Kidney (tissue), 13 donors: ENCODE measurements at regions not wholly inside any gene's neighbourhood (a gene's known extent, or its start where the extent isn't known, plus 50 kb on each side); places are given as distances from the start of the nearest gene placed in this dataset.

Source experiments
- DNase-seq, 5 donors: peaks; one replicate each; pipeline ENCODE4 v3.0.0-alpha.2; 2013 to 2020
- FAIRE-seq: peaks from 2 replicates; lab custom pipeline; 2012; peaks lifted over from hg19 to GRCh38; lab: Jason Lieb, UNC
- H3K27ac ChIP-seq, 2 donors: one replicate each; pipeline ENCODE4 v1.7.0; 2013; ENCODE audit warnings: low read depth in 2 of 2, low read length in 2 of 2, inconsistent platforms in 1 of 2
- H3K27me3 ChIP-seq: one replicate; pipeline ENCODE4 v1.7.1; 2013; ENCODE audit warnings: low read length, inconsistent platforms; ENCODE audit not compliant: control insufficient read depth, insufficient read depth
- H3K36me3 ChIP-seq, 3 donors: one replicate each; pipeline versions ENCODE4 v1.7.0 to v1.7.1; 2013; ENCODE audit warnings: low read length in 3 of 3, control low read depth in 1 of 3, inconsistent platforms in 1 of 3; ENCODE audit not compliant: insufficient read depth in 3 of 3, control insufficient read depth in 2 of 3
- H3K4me1 ChIP-seq, 3 donors: one replicate each; pipeline versions ENCODE4 v1.7.0 to v1.7.1; 2013; ENCODE audit warnings: low read length in 3 of 3, inconsistent platforms in 1 of 3, low read depth in 1 of 3; ENCODE audit not compliant: control insufficient read depth in 2 of 3, insufficient read depth in 2 of 3
- H3K4me3 ChIP-seq, 3 donors: one replicate each; pipeline versions ENCODE4 v1.7.0 to v1.8.1; 2013; ENCODE audit warnings: low read length in 3 of 3, control low read depth in 1 of 3, inconsistent platforms in 1 of 3
- H3K9ac ChIP-seq, 3 donors: one replicate each; pipeline versions ENCODE4 v1.7.0 to v1.7.1; 2013; ENCODE audit warnings: low read length in 3 of 3, control low read depth in 1 of 3, inconsistent platforms in 1 of 3
- H3K9me3 ChIP-seq, 3 donors: one replicate each; pipeline versions ENCODE4 v1.7.0 to v1.7.1; 2013; ENCODE audit warnings: low read length in 3 of 3, control low read depth in 1 of 3, inconsistent platforms in 1 of 3; ENCODE audit not compliant: control insufficient read depth in 2 of 3, insufficient read depth in 1 of 3
- CTCF ChIP-seq: IDR thresholded peaks from 3 replicates; pipeline ENCODE4 v1.5.1; 2012; ENCODE audit warnings: mild to moderate bottlenecking, moderate library complexity, borderline replicate concordance; ENCODE audit not compliant: insufficient read depth; ENCODE audit errors: extremely low read depth
- intact Hi-C: fragments of 100-400 bp; cut with DNase I; formaldehyde crosslinking; loops from one replicate; pipeline ENCODE4 v1.11.1; 2022
- donor health status: control.
- donor health status: control.
- donor health status: control.
- donor health status: control.
- donor health status: control.
- donor health status: DM: yes; HTN: yes; CAD: no.
- donor health status: Normal renal cell carcinoma (clear cell type).

DNA sequence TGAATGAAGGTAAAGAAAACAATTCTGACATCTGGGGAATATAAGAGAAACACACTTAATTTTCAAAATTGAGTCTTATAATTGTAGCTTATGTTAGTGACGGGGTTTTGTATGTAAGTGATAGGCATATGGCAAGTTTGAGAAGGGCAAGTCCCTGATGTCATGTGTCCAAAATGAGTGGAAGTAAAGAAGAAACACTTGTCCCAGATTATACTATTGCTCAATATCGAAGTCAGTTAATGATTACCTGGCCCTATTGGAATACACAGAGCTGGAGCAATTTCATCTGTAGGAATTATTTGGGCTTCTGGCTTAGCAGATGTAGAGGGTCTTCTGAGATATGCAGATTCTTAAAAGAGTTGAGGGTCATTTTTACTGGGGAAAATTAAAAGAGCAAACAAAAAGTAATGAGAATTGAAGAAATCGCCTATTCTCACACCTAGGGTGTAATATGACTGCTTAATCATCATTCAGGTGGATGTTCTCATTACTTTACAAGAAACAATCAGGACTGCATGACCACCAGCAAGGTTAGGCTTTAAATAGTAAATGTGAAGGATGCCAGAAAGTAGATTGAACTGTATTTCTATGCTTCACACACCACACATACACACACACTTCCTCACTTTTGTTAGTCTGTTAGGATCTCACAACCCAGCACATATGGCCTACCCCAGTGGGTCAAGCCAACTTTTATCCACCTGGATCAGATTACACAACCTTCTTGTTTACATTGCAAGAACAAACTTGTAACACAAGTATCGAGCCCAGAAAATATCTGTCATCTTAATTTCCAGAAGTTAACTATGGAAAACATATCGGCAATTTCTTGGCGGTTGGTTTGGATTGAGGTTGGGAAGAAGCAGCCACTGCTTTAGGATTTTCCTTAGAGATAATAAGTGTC lies 183.3 kb upstream of the LRRC3B start:
- H3K4me3 ChIP-seq: no peak overlapping the region
- H3K27ac ChIP-seq: no peak overlapping the region
- no peak for FAIRE-seq
- no peaks in the 10 kb centered on the region for H3K4me1 ChIP-seq
- TF ChIP-seq CTCF: no peak
- no peak overlapping the region for H3K9ac ChIP-seq
- H3K27me3 ChIP-seq: no peaks in the 10 kb centered on the region
- no peak for DNase-seq
- intact Hi-C loops: no loop called here
- H3K9me3 ChIP-seq: no peaks in the 10 kb centered on the region
- no peaks in the 10 kb centered on the region for H3K36me3 ChIP-seq

DNA sequence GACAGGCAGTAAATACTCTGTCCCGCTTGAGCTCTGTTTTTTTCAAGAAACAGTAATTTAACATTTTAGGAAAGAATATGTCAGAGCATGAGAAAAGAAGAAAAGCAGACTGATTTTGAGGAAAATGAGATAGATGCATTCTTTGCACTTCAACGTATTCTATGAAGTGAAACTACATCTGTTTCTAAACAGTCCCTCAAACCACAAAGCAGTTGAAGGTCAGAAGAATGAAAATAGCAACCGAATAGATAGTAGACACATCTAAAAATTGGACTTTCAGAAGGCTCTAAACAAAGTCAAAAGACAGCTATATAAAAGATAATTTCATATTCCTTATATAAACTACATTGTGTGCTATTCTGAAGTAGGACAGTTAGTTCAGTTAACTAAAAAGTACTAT lies 172.6 kb upstream of the LRRC3B start:
- no peak for TF ChIP-seq CTCF
- no peaks in the 10 kb centered on the region for H3K27me3 ChIP-seq
- no peak overlapping the region for H3K9ac ChIP-seq
- FAIRE-seq: no peak
- H3K27ac ChIP-seq: no peak overlapping the region
- no peak overlapping the region for H3K4me3 ChIP-seq
- DNase-seq: no peak
- intact Hi-C loops: no loop called here
- no peaks in the 10 kb centered on the region for H3K36me3 ChIP-seq
- H3K4me1 ChIP-seq: no peaks in the 10 kb centered on the region
- H3K9me3 ChIP-seq: no peaks in the 10 kb centered on the region

- Histone ChIP-seq H3K36me3 (no peaks in the 10 kb centered on the region), H3K27ac (no peak overlapping the region), H3K4me3 (no peak overlapping the region), H3K9ac (no peak overlapping the region), H3K4me1 (no peaks in the 10 kb centered on the region), H3K9me3 (no peaks in the 10 kb centered on the region), H3K27me3 (no peaks in the 10 kb centered on the region)
- intact Hi-C loops: no loop called here
- FAIRE-seq (no peak), DNase-seq (no peak)
- no peak for TF ChIP-seq CTCF
Measured at GRCh38 chr3:26452363-26452762, 170.2 kb upstream of the LRRC3B start.
